HepG2 (cell line): ENCODE measurements at regions not wholly inside any gene's neighbourhood (a gene's known extent, or its start where the extent isn't known, plus 50 kb on each side); places are given as distances from the start of the nearest gene placed in this dataset.
A peak's percentile ranks its signal among the peaks of the same experiment; 100 is the strongest.

ENCODE experiments used
- ATAC-seq: fragments of 200-7000 bp; cut with Tn5 transposase; 3 replicates; pipeline ENCODE4 v1.9.1; 2020; ENCODE audit warnings: mild to moderate bottlenecking, moderate library complexity
- BruUV-seq: library from RNA; stranded (reverse); fragments of 400-500 nt; replicated peaks from 2 replicates; lab custom pipeline; 2021; lab: Mats Ljungman, UMichigan
- CTCF ChIA-PET: fragments of 300-600 bp; formaldehyde crosslinking; extraction: SDS; loops from one replicate; lab custom pipeline; 2021; ENCODE audit warnings: low total read pairs, inconsistent platforms, low intra/inter-chr PET ratio; lab: Yijun Ruan, JAX
- POLR2A ChIA-PET: fragments of 350-600 bp; sonication (Branson Sonifier 250); formaldehyde crosslinking; loops from one replicate; lab custom pipeline; 2020; ENCODE audit warnings: antibody characterized with exemption, inconsistent platforms; lab: Yijun Ruan, JAX
- DNase-seq: peaks from one replicate; pipeline ENCODE4 v3.0.0-alpha.2; 2015; ENCODE audit warnings: low spot score
- FAIRE-seq: peaks from 3 replicates; lab custom pipeline; 2011; peaks lifted over from hg19 to GRCh38; lab: Jason Lieb, UNC
- H2AFZ ChIP-seq: one replicate; pipeline ENCODE4 v1.6.1; 2011; ENCODE audit warnings: low read length, inconsistent platforms
- H3K27ac ChIP-seq: fragments of 300-600 bp; 3 replicates; pipeline ENCODE4 v1.8.0; 2011; ENCODE audit warnings: mixed run types, mild to moderate bottlenecking, mixed read lengths, low read length, inconsistent platforms; ENCODE audit not compliant: insufficient read depth; ENCODE audit errors: extremely low read length
- H3K27me3 ChIP-seq, 2 experiments: fragments of 200-600 bp in 1 of 2; 2 replicates in 1 of 2; 3 replicates in 1 of 2; pipeline versions ENCODE4 v1.6.0 to v1.8.0; 2011; ENCODE audit warnings: low read length in 2 of 2, mild to moderate bottlenecking in 2 of 2, moderate library complexity in 2 of 2, inconsistent platforms in 1 of 2; ENCODE audit not compliant: insufficient read depth in 2 of 2, control insufficient read depth in 1 of 2
- H3K36me3 ChIP-seq, 2 experiments: fragments of 200-600 bp in 1 of 2; replicated peaks in 1 of 2; 2 replicates in 1 of 2; 3 replicates in 1 of 2; pipeline versions ENCODE4 v1.5.1 to v1.8.0; 2011; ENCODE audit warnings: low read length in 2 of 2, inconsistent platforms in 1 of 2; ENCODE audit not compliant: insufficient read depth in 2 of 2, control insufficient read depth in 1 of 2
- H3K4me1 ChIP-seq: 2 replicates; pipeline ENCODE4 v1.5.1; 2012; ENCODE audit warnings: low read length, inconsistent platforms; ENCODE audit not compliant: insufficient read depth
- H3K4me2 ChIP-seq: 2 replicates; pipeline ENCODE4 v1.6.0; 2011; ENCODE audit warnings: low read depth, low read length, inconsistent platforms
- H3K4me3 ChIP-seq, 3 experiments: fragments of 200-600 bp in 1 of 3; sonication (generic), shearing (Covaris generic) in 1 of 3; replicated peaks in 1 of 3; 2 replicates each; pipeline ENCODE4 v1.5.1; 2011 to 2016; ENCODE audit warnings: low read length in 3 of 3, inconsistent platforms in 2 of 3, low read depth in 2 of 3, mild to moderate bottlenecking in 2 of 3, control low read depth in 1 of 3, mixed read lengths in 1 of 3; ENCODE audit not compliant: insufficient read depth in 1 of 3
- H3K79me2 ChIP-seq: one replicate; pipeline ENCODE4 v1.6.1; 2011; ENCODE audit warnings: low read length, inconsistent platforms; ENCODE audit not compliant: insufficient read depth
- H3K9ac ChIP-seq: 2 replicates; pipeline ENCODE4 v1.6.0; 2011; ENCODE audit warnings: mild to moderate bottlenecking, low read depth, low read length, inconsistent platforms; ENCODE audit not compliant: insufficient read depth
- H3K9me3 ChIP-seq: 2 replicates; pipeline ENCODE4 v1.5.1; 2012; ENCODE audit warnings: mild to moderate bottlenecking, low read length
- H4K20me1 ChIP-seq: 2 replicates; pipeline ENCODE4 v1.6.0; 2011; ENCODE audit warnings: inconsistent platforms, mild to moderate bottlenecking, low read length, moderate library complexity; ENCODE audit not compliant: insufficient read depth
- ELF4 ChIP-seq: sonication (generic); formaldehyde crosslinking; IDR thresholded peaks from 2 replicates; pipeline ENCODE4 v1.5.0; 2020; ENCODE audit warnings: missing genetic modification reagents, mild to moderate bottlenecking, moderate library complexity, borderline replicate concordance
- ETV5 ChIP-seq: IDR thresholded peaks from 2 replicates; pipeline ENCODE4 v1.6.1; 2018; ENCODE audit warnings: missing biosample characterization, missing genetic modification reagents, inconsistent platforms, borderline replicate concordance
- THAP11 ChIP-seq: IDR thresholded peaks from 2 replicates; pipeline ENCODE4 v1.6.1; 2016; ENCODE audit warnings: missing biosample characterization, missing genetic modification reagents
- ZNF768 ChIP-seq: sonication (generic); formaldehyde crosslinking; IDR thresholded peaks from 2 replicates; pipeline ENCODE4 v1.4.0; 2020; ENCODE audit warnings: missing genetic modification reagents
- WGBS: methylation state at CpG from one replicate; pipeline ENCODE4 v1.1.6; 2017; ENCODE audit warnings: low lambda C conversion rate; 5-methylcytosine and 5-hydroxymethylcytosine counted together
- in situ Hi-C: cut with HindIII; loops from 2 replicates; pipeline ENCODE4 v1.10.0; 2017; ENCODE audit warnings: low pct_unique_long_range_greater_than_20kb; ENCODE audit not compliant: extremely low pct_ligation_motif_present
- intact Hi-C: fragments of 100-400 bp; cut with micrococcal nuclease; formaldehyde crosslinking; loops from one replicate; pipeline ENCODE4 v1.10.0; 2022; ENCODE audit not compliant: unreplicated experiment
- TF ChIP-seq, protein P1 (sequence below): sonication (generic); formaldehyde crosslinking; IDR thresholded peaks from 2 replicates; pipeline ENCODE4 v1.4.0; 2020; ENCODE audit warnings: missing genetic modification reagents, mild to moderate bottlenecking, borderline replicate concordance

DNA sequence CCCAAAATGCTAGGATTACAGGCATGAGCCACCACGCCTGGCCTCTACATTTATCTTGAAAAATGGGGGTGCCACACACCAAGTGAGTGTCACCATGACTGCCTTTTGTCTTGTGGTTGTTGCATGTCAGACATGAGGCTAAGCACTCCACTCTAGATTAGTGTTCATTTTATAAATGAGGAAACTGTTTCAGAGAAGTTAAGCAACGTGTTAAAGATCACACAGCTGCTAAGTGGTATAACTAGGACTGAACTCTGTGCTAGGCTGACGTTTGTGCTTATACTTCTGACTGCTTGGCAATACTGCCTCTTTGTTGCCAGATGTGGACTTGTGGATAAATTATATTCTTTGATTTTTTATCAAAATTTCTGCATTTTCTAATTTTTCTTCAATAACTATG is 50.8 kb upstream of the SMAD6 start:
- H3K4me2 ChIP-seq, result no peak overlapping the region
- no peak for TF ChIP-seq ETV5 (CRISPR knock-in tag)
- TF ChIP-seq THAP11 (CRISPR knock-in tag), result no peak
- TF ChIP-seq ZNF768, result peak; percentile 70; the same call in 1 of the 2 replicates
- no peak for TF ChIP-seq ELF4 (CRISPR knock-in tag)
- TF ChIP-seq, protein P1, sequence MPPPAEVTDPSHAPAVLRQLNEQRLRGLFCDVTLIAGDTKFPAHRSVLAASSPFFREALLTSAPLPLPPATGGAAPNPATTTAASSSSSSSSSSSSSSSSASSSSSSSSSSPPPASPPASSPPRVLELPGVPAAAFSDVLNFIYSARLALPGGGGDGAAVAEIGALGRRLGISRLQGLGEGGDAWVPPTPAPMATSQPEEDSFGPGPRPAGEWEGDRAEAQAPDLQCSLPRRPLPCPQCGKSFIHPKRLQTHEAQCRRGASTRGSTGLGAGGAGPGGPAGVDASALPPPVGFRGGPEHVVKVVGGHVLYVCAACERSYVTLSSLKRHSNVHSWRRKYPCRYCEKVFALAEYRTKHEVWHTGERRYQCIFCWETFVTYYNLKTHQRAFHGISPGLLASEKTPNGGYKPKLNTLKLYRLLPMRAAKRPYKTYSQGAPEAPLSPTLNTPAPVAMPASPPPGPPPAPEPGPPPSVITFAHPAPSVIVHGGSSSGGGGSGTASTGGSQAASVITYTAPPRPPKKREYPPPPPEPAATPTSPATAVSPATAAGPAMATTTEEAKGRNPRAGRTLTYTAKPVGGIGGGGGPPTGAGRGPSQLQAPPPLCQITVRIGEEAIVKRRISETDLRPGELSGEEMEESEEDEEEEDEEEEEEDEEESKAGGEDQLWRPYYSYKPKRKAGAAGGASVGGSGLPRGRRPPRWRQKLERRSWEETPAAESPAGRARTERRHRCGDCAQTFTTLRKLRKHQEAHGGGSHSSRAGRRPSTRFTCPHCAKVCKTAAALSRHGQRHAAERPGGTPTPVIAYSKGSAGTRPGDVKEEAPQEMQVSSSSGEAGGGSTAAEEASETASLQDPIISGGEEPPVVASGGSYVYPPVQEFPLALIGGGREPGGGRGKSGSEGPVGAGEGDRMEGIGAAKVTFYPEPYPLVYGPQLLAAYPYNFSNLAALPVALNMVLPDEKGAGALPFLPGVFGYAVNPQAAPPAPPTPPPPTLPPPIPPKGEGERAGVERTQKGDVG (CRISPR knock-in tag), result no peak
- TF ChIP-seq, all 625 proteins: peak for 1
- Histone ChIP-seq H3K27me3 (peaks cover 0 to 7% of the 10 kb centered on the region in 2 experiments; a peak in 1 of 5 replicates), H3K36me3 (no peaks in the 10 kb centered on the region), H3K9ac (no peak overlapping the region), H4K20me1 (no peaks in the 10 kb centered on the region), H3K4me3 (no peak overlapping the region), H3K27ac (no peak overlapping the region), H2AFZ (no peak overlapping the region), H3K79me2 (no peaks in the 10 kb centered on the region), H3K9me3 (no peaks in the 10 kb centered on the region), H3K4me1 (peaks cover 45% of the 10 kb centered on the region)
- BruUV-seq, result no TSS peak
- DNase-seq (no peak), ATAC-seq (no peak), FAIRE-seq (no peak)
- 48% methylated on average over 3 of the region's 3 CpGs for WGBS
- CTCF ChIA-PET, result no interaction called here
- POLR2A ChIA-PET, result interaction anchor here (0.7 kb wide), 1 partner anchor 10 kb away, joined by 3 read pairs; no protein-coding TSS in a partner anchor
- intact Hi-C loops, result no loop called here
- in situ Hi-C loops, result no loop called here
